ENCODE measurements at regions not wholly inside any gene's neighbourhood (a gene's known extent, or its start where the extent isn't known, plus 50 kb on each side); places are given as distances from the start of the nearest gene placed in this dataset.

DNA sequence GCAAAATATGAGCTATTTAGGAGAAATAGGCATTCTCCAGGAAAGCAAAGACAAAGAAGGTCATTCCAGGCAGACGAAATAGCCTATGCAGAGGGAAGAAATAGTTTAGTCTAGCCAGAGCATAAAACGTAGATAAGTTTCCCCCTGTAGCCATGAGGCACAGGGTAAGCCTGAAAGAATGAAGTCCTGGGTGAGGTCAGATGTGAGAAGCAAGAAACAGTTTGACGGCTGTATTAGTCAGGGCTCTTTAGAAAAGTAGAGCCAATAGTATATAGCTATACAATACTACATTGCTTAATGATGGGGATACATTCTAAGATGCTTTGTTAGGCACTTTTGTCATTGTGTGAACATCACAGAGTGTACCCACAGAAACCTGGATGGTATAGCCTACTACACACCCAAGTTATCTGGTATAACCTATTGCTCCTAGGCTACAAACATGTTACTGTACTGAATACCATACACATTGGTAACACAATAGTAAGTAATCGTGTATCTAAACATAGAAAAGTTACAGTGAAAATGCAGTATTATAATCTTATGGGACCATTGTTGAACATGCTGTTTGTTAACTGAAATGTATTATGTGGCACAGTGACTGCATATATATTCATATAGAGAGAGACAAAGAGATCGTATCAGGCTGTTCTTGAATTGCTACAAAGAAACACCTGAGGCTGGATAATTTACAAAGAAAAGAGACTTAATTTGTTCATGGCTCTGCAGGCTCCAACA, 59.3 kb upstream of the WDFY2 start:
- H3K36me3 Mint-ChIP-seq (ENCODE audit: low read depth), result no peaks in the 10 kb centered on the region
- no peaks in the 10 kb centered on the region for H3K27me3 Mint-ChIP-seq
- no peak overlapping the region for H3K4me3 Mint-ChIP-seq
- TF ChIP-seq, protein P1, sequence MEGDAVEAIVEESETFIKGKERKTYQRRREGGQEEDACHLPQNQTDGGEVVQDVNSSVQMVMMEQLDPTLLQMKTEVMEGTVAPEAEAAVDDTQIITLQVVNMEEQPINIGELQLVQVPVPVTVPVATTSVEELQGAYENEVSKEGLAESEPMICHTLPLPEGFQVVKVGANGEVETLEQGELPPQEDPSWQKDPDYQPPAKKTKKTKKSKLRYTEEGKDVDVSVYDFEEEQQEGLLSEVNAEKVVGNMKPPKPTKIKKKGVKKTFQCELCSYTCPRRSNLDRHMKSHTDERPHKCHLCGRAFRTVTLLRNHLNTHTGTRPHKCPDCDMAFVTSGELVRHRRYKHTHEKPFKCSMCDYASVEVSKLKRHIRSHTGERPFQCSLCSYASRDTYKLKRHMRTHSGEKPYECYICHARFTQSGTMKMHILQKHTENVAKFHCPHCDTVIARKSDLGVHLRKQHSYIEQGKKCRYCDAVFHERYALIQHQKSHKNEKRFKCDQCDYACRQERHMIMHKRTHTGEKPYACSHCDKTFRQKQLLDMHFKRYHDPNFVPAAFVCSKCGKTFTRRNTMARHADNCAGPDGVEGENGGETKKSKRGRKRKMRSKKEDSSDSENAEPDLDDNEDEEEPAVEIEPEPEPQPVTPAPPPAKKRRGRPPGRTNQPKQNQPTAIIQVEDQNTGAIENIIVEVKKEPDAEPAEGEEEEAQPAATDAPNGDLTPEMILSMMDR (IDR thresholded peaks at IDR 0.05), result no peak
- DNase-seq, result no peak
- ChIA-PET CTCF (interaction anchor here (1.1 kb wide), 1 partner anchor 11 kb away, joined by 3 read pairs; no protein-coding TSS in a partner anchor), POLR2A (no interaction called here)
- ATAC-seq, result peak; percentile 21
- H3K9me3 Mint-ChIP-seq, result no peaks in the 10 kb centered on the region
- intact Hi-C loops (cut with micrococcal nuclease), result no loop called here
- peaks cover 9% of the 10 kb centered on the region for H3K4me1 Mint-ChIP-seq (ENCODE audit: low read depth)
- no peak overlapping the region for H3K27ac Mint-ChIP-seq

DNA sequence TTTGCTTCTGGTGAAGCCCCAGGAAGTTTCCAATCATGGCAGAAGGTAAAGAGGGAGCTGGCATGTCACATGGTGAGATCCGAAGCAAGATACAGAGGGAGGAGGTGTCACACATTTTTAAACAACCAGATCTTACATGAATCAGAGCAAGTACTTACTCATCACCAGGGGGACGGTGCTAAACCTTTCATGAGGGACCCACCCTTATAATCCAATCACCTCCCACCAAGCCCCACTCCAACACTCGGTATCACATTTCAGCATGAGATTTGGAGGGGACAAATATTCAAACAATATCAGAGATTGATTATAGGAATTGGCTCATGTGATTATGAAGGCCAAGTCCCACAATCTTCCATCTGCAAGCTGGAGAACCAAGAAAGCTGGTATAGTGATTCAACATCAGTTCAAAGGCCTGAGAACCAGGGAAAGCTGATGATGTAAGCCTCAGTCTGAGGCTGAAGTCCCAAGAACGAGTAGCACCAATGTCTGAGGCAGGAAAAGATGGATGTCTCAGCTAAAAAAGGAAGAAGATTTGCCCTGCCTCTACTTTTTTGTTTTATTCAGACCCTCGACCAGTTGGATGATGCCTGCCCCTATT, 58.6 kb upstream of the WDFY2 start:
- intact Hi-C loops (cut with micrococcal nuclease), result no loop called here
- no peaks in the 10 kb centered on the region for H3K36me3 Mint-ChIP-seq (ENCODE audit: low read depth)
- no peaks in the 10 kb centered on the region for H3K27me3 Mint-ChIP-seq
- ChIA-PET CTCF (interaction anchor here (1.1 kb wide), 1 partner anchor 11 kb away, joined by 3 read pairs; no protein-coding TSS in a partner anchor), POLR2A (no interaction called here)
- H3K4me1 Mint-ChIP-seq (ENCODE audit: low read depth), result peaks cover 5% of the 10 kb centered on the region
- TF ChIP-seq, protein P1 (IDR thresholded peaks at IDR 0.05), result no peak
- peaks cover 1% of the 10 kb centered on the region for H3K9me3 Mint-ChIP-seq
- DNase-seq (no peak), ATAC-seq (peak; percentile 43)
- no peak overlapping the region for H3K4me3 Mint-ChIP-seq
- no peak overlapping the region for H3K27ac Mint-ChIP-seq

DNA sequence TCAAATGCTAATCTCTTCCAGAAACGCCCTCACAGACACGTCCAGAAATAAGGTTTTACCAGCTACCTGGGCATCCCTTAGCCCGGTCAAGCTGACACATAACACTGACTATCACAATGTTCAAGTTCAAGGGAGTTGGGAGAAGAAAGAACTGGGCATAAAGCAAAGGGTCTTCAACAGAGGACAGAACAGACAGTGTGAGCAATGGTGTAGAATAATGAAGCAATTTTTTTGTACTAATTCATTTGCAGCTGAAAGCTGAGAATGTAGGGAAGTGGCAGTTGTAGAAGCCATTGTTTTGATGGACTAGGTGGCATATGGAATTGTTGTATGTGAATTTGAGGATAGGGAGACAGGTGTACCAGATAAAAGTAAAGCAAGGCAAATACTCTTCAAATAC, 58.1 kb upstream of the WDFY2 start:
- H3K27ac Mint-ChIP-seq, result no peak overlapping the region
- POLR2A ChIA-PET, result no interaction called here
- no peaks in the 10 kb centered on the region for H3K36me3 Mint-ChIP-seq (ENCODE audit: low read depth)
- H3K4me1 Mint-ChIP-seq (ENCODE audit: low read depth), result peaks cover 5% of the 10 kb centered on the region
- no peak overlapping the region for H3K4me3 Mint-ChIP-seq
- TF ChIP-seq, protein P1 (IDR thresholded peaks at IDR 0.05), result no peak
- ATAC-seq, result no peak
- no peaks in the 10 kb centered on the region for H3K27me3 Mint-ChIP-seq
- CTCF ChIA-PET, result no interaction called here
- peaks cover 4% of the 10 kb centered on the region for H3K9me3 Mint-ChIP-seq
- intact Hi-C loops (cut with micrococcal nuclease), result no loop called here
- DNase-seq, result no peak

DNA sequence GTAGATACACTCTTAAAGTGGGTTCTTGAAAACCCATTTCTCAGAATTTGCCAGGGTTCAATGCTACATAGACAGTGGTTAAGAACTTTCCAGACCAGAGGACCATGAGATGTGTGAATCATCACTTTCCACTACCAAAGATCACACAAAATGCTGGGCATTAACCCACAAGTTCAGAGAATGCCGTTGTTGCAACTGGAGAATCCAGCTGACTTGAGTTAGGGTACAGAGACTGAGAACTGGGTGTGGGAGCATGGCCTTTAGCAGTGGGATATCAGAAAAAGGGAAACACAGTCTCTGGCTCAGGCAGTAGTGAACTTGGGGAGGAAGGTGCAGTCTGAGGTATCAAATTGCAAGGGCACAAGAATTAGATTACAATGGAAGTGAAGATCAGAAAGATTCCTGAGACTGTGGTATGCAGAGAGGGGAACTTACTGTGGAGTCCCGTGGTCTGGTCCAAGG, 51.5 kb upstream of the WDFY2 start:
- ATAC-seq (peak; percentile 67), DNase-seq (no peak)
- TF ChIP-seq, protein P1 (IDR thresholded peaks at IDR 0.05), result no peak
- ChIA-PET POLR2A (no interaction called here), CTCF (interaction anchor here (1.2 to 2.6 kb wide), 2 partner anchors 246 to 265 kb away, joined by 3 to 10 read pairs; no protein-coding TSS in a partner anchor)
- no peak overlapping the region for H3K4me3 Mint-ChIP-seq
- peaks cover 2% of the 10 kb centered on the region for H3K36me3 Mint-ChIP-seq (ENCODE audit: low read depth)
- H3K4me1 Mint-ChIP-seq (ENCODE audit: low read depth), result peaks cover 30% of the 10 kb centered on the region
- peaks cover 8% of the 10 kb centered on the region for H3K9me3 Mint-ChIP-seq
- H3K27ac Mint-ChIP-seq, result peak overlapping the region; percentile 46
- no peaks in the 10 kb centered on the region for H3K27me3 Mint-ChIP-seq
- intact Hi-C loops (cut with micrococcal nuclease), result no loop called here
